Parathyroid adenoma (tissue), 2 donors: ENCODE measurements at regions not wholly inside any gene's neighbourhood (a gene's known extent, or its start where the extent isn't known, plus 50 kb on each side); places are given as distances from the start of the nearest gene placed in this dataset.

ENCODE experiments used
- H2AFZ ChIP-seq: fragments of 300-600 bp; sonication (generic); one replicate; pipeline ENCODE4 v1.7.0; 2017; ENCODE audit warnings: antibody characterized with exemption, mild to moderate bottlenecking
- H3K27ac ChIP-seq: fragments of 300-600 bp; sonication (generic); one replicate; pipeline ENCODE4 v1.7.0; 2017
- H3K27me3 ChIP-seq: fragments of 300-600 bp; sonication (generic); one replicate; pipeline ENCODE4 v1.7.0; 2017; ENCODE audit warnings: low read length; ENCODE audit not compliant: control insufficient read depth, insufficient read depth
- H3K36me3 ChIP-seq: fragments of 300-600 bp; sonication (generic); one replicate; pipeline ENCODE4 v1.7.0; 2017; ENCODE audit warnings: low read length; ENCODE audit not compliant: control insufficient read depth, insufficient read depth
- H3K4me1 ChIP-seq: fragments of 300-600 bp; sonication (generic); one replicate; pipeline ENCODE4 v1.7.0; 2017; ENCODE audit warnings: control low read depth
- H3K4me2 ChIP-seq: fragments of 300-600 bp; sonication (generic); one replicate; pipeline ENCODE4 v1.7.0; 2017; ENCODE audit warnings: low read length
- H3K4me3 ChIP-seq: fragments of 300-600 bp; sonication (generic); one replicate; pipeline ENCODE4 v1.7.0; 2017; ENCODE audit warnings: low read depth, low read length
- H3K79me2 ChIP-seq: fragments of 300-600 bp; sonication (generic); one replicate; pipeline ENCODE4 v1.7.0; 2017; ENCODE audit warnings: control low read depth
- H3K9ac ChIP-seq: fragments of 300-600 bp; sonication (generic); one replicate; pipeline ENCODE4 v1.7.0; 2017; ENCODE audit warnings: mild to moderate bottlenecking
- H3K9me3 ChIP-seq: fragments of 300-600 bp; sonication (generic); one replicate; pipeline ENCODE4 v1.7.0; 2017; ENCODE audit warnings: low read length; ENCODE audit not compliant: control insufficient read depth
- TF ChIP-seq, protein P1 (sequence below): fragments of 300-600 bp; sonication (generic); IDR thresholded peaks from one replicate; pipeline ENCODE4 v1.7.0; 2017; ENCODE audit warnings: antibody characterized with exemption, mild to moderate bottlenecking
- donor health status: primary hyperparathyroidism.

DNA sequence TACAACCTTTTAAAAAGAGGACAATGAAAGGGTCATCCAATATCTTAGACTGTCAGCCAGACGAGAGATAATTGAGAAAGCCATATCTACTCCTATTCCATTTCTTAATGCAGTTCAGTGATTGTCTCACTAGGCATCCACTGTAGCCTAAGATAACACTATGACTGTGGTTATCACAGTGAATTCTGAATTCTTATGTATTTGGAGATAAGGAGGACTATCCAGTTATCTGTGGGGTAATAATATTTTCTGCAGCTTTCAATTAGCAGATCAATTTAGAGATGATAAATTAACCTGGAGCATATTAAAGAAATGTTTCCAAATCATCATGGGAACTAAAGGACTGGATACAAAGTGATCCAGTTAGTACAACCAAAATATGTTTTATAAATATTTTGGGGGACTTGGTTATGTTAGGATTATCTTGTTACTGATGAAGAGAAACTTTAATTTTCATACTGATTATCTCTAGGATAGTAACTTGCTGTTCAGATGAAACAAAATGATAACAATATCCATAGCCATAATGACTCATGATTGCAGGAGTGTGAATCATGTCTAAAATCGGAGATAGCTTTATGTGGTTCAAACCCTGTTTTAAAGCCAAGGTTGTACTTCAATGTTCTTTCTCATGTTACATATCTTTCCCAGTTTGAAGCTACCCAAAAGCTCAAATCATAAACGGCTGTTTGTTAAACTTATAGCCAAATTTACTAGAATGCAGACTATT is 1152.0 kb downstream of the HACE1 start:
- no peak overlapping the region for H3K4me3 ChIP-seq
- no peak overlapping the region for H3K4me2 ChIP-seq
- no peak overlapping the region for H2AFZ ChIP-seq
- no peak overlapping the region for H3K27ac ChIP-seq
- no peaks in the 10 kb centered on the region for H3K27me3 ChIP-seq
- TF ChIP-seq, protein P1, sequence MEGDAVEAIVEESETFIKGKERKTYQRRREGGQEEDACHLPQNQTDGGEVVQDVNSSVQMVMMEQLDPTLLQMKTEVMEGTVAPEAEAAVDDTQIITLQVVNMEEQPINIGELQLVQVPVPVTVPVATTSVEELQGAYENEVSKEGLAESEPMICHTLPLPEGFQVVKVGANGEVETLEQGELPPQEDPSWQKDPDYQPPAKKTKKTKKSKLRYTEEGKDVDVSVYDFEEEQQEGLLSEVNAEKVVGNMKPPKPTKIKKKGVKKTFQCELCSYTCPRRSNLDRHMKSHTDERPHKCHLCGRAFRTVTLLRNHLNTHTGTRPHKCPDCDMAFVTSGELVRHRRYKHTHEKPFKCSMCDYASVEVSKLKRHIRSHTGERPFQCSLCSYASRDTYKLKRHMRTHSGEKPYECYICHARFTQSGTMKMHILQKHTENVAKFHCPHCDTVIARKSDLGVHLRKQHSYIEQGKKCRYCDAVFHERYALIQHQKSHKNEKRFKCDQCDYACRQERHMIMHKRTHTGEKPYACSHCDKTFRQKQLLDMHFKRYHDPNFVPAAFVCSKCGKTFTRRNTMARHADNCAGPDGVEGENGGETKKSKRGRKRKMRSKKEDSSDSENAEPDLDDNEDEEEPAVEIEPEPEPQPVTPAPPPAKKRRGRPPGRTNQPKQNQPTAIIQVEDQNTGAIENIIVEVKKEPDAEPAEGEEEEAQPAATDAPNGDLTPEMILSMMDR, result no peak
- H3K79me2 ChIP-seq, result no peaks in the 10 kb centered on the region
- no peaks in the 10 kb centered on the region for H3K9me3 ChIP-seq
- H3K9ac ChIP-seq, result no peak overlapping the region
- no peaks in the 10 kb centered on the region for H3K4me1 ChIP-seq
- no peaks in the 10 kb centered on the region for H3K36me3 ChIP-seq

DNA sequence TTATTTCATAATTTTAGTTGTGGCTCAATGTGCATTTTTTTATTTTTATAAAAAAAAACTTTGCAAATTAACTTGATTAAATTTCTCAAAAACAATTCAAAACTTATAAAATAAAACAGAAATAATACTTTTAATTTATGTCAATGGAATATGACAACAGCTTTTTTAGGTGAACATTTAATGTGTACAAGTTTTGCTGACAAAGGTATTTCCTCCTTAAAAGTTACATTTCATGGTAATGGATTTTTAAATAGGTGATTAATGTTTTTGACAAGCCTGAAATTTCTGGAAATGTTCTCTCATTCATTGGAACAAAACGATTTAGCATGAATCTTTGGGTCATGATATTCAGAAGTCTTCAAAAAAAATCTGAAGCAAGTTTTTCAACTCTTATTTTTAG is 1160.0 kb downstream of the HACE1 start:
- H3K4me3 ChIP-seq, result no peak overlapping the region
- no peaks in the 10 kb centered on the region for H3K79me2 ChIP-seq
- H3K36me3 ChIP-seq, result no peaks in the 10 kb centered on the region
- TF ChIP-seq, protein P1, result no peak
- H3K27me3 ChIP-seq, result no peaks in the 10 kb centered on the region
- H3K27ac ChIP-seq, result no peak overlapping the region
- H3K9me3 ChIP-seq, result no peaks in the 10 kb centered on the region
- no peak overlapping the region for H2AFZ ChIP-seq
- no peaks in the 10 kb centered on the region for H3K4me1 ChIP-seq
- no peak overlapping the region for H3K4me2 ChIP-seq
- no peak overlapping the region for H3K9ac ChIP-seq

GRCh38 chr6:103687430-103687829 is 1172.3 kb downstream of the HACE1 start:
- TF ChIP-seq, protein P1, result no peak

GRCh38 chr6:103680116-103680515 is 1179.6 kb downstream of the HACE1 start:
- H3K4me3 ChIP-seq, result no peak overlapping the region
- no peak overlapping the region for H3K9ac ChIP-seq
- TF ChIP-seq, protein P1, result no peak

More at GRCh38 chr6:103687430-103687829, 1172.3 kb downstream of the HACE1 start:
- Histone ChIP-seq H2AFZ (no peak overlapping the region), H3K9ac (no peak overlapping the region), H3K27ac (no peak overlapping the region), H3K27me3 (no peaks in the 10 kb centered on the region), H3K4me3 (no peak overlapping the region), H3K4me1 (no peaks in the 10 kb centered on the region), H3K9me3 (no peaks in the 10 kb centered on the region), H3K4me2 (no peak overlapping the region), H3K79me2 (no peaks in the 10 kb centered on the region), H3K36me3 (no peaks in the 10 kb centered on the region)

GRCh38 chr6:103677290-103677689 is 1182.4 kb downstream of the HACE1 start:
- no peak overlapping the region for H3K4me2 ChIP-seq
- H3K4me1 ChIP-seq, result no peaks in the 10 kb centered on the region
- H3K27me3 ChIP-seq, result no peaks in the 10 kb centered on the region
- TF ChIP-seq, protein P1, result no peak
- H3K4me3 ChIP-seq, result no peak overlapping the region
- no peaks in the 10 kb centered on the region for H3K9me3 ChIP-seq
- H3K27ac ChIP-seq, result no peak overlapping the region
- no peak overlapping the region for H3K9ac ChIP-seq
- H3K79me2 ChIP-seq, result no peaks in the 10 kb centered on the region
- H2AFZ ChIP-seq, result no peak overlapping the region
- H3K36me3 ChIP-seq, result no peaks in the 10 kb centered on the region

More at GRCh38 chr6:103680116-103680515, 1179.6 kb downstream of the HACE1 start:
- no peaks in the 10 kb centered on the region for H3K27me3 ChIP-seq
- no peaks in the 10 kb centered on the region for H3K4me1 ChIP-seq
- H3K9me3 ChIP-seq, result no peaks in the 10 kb centered on the region
- H3K36me3 ChIP-seq, result no peaks in the 10 kb centered on the region
- no peak overlapping the region for H3K4me2 ChIP-seq
- H3K79me2 ChIP-seq, result no peaks in the 10 kb centered on the region
- no peak overlapping the region for H3K27ac ChIP-seq
- H2AFZ ChIP-seq, result no peak overlapping the region
